Nucleus accumbens (tissue), 56 donors: ENCODE measurements at regions not wholly inside any gene's neighbourhood (a gene's known extent, or its start where the extent isn't known, plus 50 kb on each side); places are given as distances from the start of the nearest gene placed in this dataset.

ENCODE experiments used
- DNase-seq, 56 donors: peaks; one replicate each; lab custom pipeline; 2025; lab: John Stamatoyannopoulos, UW

DNA sequence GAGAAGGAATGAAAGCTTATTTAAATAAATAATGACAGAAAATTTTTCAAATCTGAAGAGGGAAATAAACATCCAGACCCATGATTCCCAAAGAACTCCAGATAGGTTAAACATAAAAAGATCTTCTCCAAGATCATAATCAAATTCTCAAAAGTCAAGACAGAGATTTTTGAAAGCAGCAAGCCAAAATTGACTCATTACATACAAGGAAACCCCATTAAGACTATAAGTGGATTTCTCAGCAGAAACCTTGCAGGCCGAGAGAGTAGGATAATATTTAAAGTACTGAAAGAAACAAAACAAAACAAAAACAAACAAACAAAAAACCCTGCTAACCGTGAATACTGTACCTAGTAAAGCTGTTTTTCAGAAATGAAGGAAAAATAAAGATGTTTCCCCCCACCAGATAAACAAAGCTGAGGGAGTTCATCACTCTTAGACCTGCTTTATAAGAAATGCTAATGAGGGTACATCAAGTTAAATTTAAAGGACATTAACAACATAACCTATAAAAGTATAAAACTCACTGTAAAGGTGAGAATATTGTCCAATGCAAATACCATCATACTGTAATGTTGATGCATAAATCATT, 412.2 kb downstream of the INSC start:
- no peak for DNase-seq

DNA sequence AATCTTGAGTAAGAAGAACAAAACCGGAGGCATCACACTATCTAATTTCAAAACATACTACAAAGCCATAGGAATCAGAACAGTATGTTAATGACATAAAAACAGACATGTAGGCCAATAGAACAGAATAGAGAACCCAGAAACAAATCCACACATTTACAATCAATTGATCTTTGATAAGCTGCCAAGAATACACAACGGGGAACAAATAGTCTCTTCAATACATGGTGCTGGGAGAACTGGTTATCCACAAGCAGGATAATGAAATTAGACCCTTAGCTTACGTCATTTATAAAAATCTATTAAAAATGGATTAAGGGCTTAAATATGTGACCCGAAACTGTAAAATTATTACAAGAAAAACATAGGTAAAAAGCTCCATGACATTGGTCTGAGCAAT, 417.7 kb downstream of the INSC start:
- no peak for DNase-seq

DNA sequence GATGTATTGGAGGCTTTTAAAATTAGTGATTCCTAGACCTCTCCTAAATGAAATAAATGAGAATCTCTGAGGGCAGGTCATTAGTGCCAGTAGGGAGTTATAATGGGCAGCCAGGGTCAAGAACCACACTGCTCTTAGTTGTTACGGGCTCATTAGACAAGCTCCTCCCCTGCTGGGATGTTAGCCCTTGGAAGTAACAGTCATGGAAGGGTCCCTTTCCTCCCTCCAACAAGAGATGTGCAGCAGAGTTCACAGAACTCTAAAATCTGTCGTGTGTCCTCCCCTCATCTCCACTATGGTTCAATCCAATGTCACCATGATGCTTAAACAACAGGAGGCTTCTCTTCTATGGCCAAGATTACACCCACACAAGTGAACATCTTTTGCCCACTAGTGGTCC, 419.5 kb downstream of the INSC start:
- no peak for DNase-seq

GRCh38 chr11:15535414-15535813, 420.7 kb downstream of the INSC start:
- DNase-seq: no peak

DNA sequence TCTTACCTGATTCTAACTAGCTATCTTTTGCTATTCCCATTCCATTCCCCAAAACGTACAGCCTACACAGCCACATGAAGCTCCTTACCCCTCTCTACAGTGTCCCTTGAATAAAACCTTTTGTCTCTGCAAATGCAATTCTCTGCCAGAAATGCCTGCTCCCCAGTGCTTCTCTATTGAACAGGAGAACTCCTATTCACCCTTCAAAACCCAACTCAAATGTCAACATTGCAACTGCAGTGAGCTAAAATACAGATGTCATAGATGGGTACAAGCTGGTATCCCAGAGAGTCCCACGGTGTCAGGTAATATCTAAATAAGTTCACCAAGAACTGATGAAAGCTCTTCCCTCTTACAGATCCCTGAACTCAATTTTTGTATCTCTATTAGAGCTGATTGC, 421.7 kb downstream of the INSC start:
- no peak for DNase-seq

DNA sequence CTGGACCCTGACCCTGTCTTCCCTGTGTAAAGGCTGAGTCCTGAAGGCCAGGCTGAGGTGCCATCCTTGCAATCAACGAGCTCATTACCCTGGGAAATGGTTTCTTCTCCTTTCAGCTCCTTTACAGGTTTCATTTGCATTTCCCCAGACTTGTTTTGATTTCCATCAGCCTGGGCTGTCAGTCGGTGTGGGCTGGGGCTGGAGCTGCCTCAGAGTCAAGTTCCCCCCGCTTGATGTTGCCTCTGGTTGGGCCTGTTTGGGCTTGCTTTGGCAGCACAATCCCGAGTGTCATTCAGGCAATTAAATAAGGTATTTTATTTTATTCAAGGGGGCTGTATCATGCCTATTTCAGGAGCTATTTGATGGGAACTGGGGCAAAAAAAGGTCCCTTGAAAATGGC, 424.9 kb downstream of the INSC start:
- no peak for DNase-seq

GRCh38 chr11:15541079-15541478, 426.4 kb downstream of the INSC start:
- DNase-seq: no peak

GRCh38 chr11:15544353-15544752, 429.6 kb downstream of the INSC start:
- DNase-seq: no peak

- no peak for DNase-seq
These were observed 433.0 kb downstream of the INSC start for GRCh38 chr11:15547685-15548084.

DNA sequence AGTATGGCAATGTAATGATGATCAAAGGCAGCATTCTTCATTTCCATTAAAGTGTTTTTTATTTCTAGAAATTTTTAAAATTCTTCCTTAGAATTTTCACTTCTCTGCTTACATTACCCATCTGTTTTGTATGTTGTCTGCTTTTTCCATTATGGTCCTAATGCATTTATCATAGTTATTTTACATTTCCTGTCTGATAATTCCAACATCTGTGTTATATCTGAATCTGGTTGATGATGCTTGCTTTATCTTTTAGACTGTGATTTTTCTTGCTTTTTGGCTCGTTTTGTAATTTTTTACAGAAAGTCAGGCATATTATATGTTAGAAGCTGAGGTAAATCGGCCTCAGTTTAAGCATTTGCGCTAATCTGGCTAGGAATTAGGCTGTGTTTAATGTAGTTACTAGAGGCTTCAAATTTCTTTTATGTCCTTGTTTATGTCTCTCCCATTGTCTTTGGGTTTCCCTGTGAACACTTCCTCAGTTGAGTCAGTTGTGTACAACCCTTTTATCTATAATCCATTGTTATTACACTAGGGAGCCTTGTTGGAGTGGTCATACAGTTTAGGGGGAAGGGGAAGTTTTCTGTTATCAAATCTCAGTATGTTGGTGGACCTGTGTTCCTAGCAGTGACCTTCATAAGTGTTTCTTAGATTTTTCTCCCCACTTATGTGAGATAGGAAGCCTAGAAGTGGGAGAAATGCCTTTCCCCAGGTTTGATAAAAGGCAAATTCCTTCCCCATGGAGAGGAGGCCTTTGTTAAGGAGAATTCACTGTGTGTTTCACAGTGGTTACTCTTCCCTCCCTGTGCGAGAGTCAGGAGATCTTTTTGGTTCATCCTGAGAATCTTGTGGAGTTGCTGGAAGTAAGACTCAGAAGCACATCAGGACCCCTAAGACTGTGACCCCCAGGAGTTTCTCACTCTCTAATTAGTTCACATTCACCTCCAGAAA, 437.5 kb downstream of the INSC start:
- DNase-seq: no peak

- no peak for DNase-seq
These were observed 440.4 kb downstream of the INSC start for GRCh38 chr11:15555161-15555560.

GRCh38 chr11:15557457-15558230, 442.9 kb downstream of the INSC start:
- no peak for DNase-seq

GRCh38 chr11:15558513-15559181, 443.9 kb downstream of the INSC start:
- no peak for DNase-seq

- DNase-seq: no peak
These were observed 446.2 kb downstream of the INSC start for GRCh38 chr11:15560689-15561467.

DNA sequence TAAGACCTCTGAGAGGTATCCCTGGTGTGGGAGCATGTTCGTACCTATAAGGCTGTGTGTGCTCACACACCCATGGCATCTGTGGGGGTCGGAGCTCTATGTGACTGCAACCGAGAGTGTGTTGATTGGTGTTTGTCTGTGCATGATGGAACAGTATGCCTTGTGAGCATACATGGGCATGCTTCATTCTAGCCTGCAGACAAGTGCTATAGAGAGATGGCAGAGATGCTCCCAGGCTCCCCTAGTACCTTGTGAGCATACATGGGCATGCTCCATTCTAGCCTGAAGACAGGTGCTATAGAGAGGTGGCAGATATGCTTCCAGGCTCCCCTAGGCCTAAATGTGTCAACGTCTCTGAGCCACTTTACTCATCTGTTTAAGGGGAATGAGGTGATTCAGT, 447.5 kb downstream of the INSC start:
- no peak for DNase-seq

- no peak for DNase-seq
These were observed 448.3 kb downstream of the INSC start for GRCh38 chr11:15563054-15563453.

GRCh38 chr11:15565880-15566279, 451.2 kb downstream of the INSC start:
- peak in 3 of 56 donors; percentile 1 to 20 (median 11) for DNase-seq

- no peak for DNase-seq
These were observed 453.7 kb downstream of the INSC start for GRCh38 chr11:15568440-15568839.

GRCh38 chr11:15569305-15570025, 454.7 kb downstream of the INSC start:
- DNase-seq: no peak
